Endothelial cell of umbilical vein (primary cell): ENCODE measurements at regions not wholly inside any gene's neighbourhood (a gene's known extent, or its start where the extent isn't known, plus 50 kb on each side); places are given as distances from the start of the nearest gene placed in this dataset.

Source experiments
- EZH2 ChIP-seq: IDR thresholded peaks from 2 replicates; pipeline ENCODE4 v1.6.1; 2012; ENCODE audit warnings: borderline replicate concordance, low read depth, mild to moderate bottlenecking, moderate library complexity, low read length, inconsistent platforms; ENCODE audit not compliant: severe bottlenecking
- FOS ChIP-seq: IDR thresholded peaks from 2 replicates; pipeline ENCODE4 v1.6.1; 2011; ENCODE audit warnings: mild to moderate bottlenecking, low read length, moderate library complexity, borderline replicate concordance; ENCODE audit not compliant: insufficient read depth
- GATA2 ChIP-seq: IDR thresholded peaks from 2 replicates; pipeline ENCODE4 v1.7.0; 2011; ENCODE audit warnings: low read depth, mild to moderate bottlenecking, moderate library complexity, mixed read lengths, low read length; ENCODE audit not compliant: insufficient read length, insufficient read depth
- JUN ChIP-seq: IDR thresholded peaks from 2 replicates; pipeline ENCODE4 v1.6.1; 2011; ENCODE audit warnings: borderline replicate concordance, low read depth; ENCODE audit not compliant: insufficient read length, insufficient read depth
- MAX ChIP-seq: IDR thresholded peaks from 2 replicates; pipeline ENCODE4 v1.6.1; 2011; ENCODE audit not compliant: insufficient read depth, insufficient read length
- MYC ChIP-seq: IDR thresholded peaks from one replicate; pipeline ENCODE4 v1.6.1; 2011; ENCODE audit warnings: mild to moderate bottlenecking, low read depth, low read length
- POLR2A ChIP-seq: IDR thresholded peaks from 2 replicates; pipeline ENCODE4 v1.6.1; 2012; ENCODE audit warnings: low read depth, mild to moderate bottlenecking, control low read depth, low read length
- POLR2AphosphoS5 ChIP-seq: IDR thresholded peaks from 2 replicates; pipeline ENCODE4 v1.6.1; 2012; ENCODE audit warnings: low read depth, mild to moderate bottlenecking, control low read depth, low read length, moderate library complexity; ENCODE audit not compliant: insufficient read depth
- TF ChIP-seq, protein P1 (sequence below), 2 donors: IDR thresholded peaks; 1 replicate in 1 of 2; 2 replicates in 1 of 2; pipeline ENCODE4 v1.5.1; 2011; ENCODE audit warnings: low read length in 2 of 2, mild to moderate bottlenecking in 2 of 2, moderate library complexity in 2 of 2, control low read depth in 1 of 2, inconsistent platforms in 1 of 2, low read depth in 1 of 2; ENCODE audit not compliant: insufficient read depth in 1 of 2; ENCODE audit errors: extremely low read depth in 1 of 2

DNA sequence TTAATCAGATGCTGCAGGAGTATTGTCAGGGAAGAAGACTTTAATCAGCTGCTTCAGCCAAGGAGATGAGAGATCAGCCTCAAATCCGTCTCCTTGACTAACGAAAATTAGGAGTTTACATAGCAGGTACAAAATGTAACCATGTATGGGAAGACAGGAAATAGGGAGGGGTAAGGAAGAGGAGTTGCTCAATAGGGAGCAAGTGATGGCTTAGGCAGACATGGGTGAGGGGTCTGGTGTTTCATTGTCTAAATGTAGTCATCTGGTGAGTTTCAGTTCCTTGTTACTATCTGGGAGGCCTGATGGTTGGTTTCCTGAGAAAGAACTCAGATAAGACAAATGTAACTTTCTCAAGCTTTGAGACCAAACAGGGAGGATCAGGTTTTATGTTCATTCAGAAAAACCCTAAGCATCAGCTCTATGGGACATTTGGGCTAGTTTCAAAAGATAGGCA, 217.3 kb upstream of the SULF2 start:
- TF ChIP-seq, protein P1, sequence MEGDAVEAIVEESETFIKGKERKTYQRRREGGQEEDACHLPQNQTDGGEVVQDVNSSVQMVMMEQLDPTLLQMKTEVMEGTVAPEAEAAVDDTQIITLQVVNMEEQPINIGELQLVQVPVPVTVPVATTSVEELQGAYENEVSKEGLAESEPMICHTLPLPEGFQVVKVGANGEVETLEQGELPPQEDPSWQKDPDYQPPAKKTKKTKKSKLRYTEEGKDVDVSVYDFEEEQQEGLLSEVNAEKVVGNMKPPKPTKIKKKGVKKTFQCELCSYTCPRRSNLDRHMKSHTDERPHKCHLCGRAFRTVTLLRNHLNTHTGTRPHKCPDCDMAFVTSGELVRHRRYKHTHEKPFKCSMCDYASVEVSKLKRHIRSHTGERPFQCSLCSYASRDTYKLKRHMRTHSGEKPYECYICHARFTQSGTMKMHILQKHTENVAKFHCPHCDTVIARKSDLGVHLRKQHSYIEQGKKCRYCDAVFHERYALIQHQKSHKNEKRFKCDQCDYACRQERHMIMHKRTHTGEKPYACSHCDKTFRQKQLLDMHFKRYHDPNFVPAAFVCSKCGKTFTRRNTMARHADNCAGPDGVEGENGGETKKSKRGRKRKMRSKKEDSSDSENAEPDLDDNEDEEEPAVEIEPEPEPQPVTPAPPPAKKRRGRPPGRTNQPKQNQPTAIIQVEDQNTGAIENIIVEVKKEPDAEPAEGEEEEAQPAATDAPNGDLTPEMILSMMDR (IDR thresholded peaks at IDR 0.05; ENCODE audit: extremely low read depth in 1 of 2, insufficient read depth in 1 of 2, low read depth in 1 of 2, low read length in 2 of 2) = no peak
- TF ChIP-seq EZH2 = no peak
- TF ChIP-seq POLR2AphosphoS5 = no peak
- no peak for TF ChIP-seq POLR2A
- TF ChIP-seq MAX = no peak
- TF ChIP-seq JUN = no peak
- TF ChIP-seq GATA2 = no peak
- TF ChIP-seq MYC = no peak
- TF ChIP-seq FOS = no peak
